Right lobe of liver (tissue), 4 donors: ENCODE measurements at regions not wholly inside any gene's neighbourhood (a gene's known extent, or its start where the extent isn't known, plus 50 kb on each side); places are given as distances from the start of the nearest gene placed in this dataset.

Experiments used
- POLR2A ChIP-seq: fragments of 450-650 bp; IDR thresholded peaks from one replicate; pipeline ENCODE4 v1.6.1; 2017; ENCODE audit warnings: antibody characterized with exemption, mild to moderate bottlenecking
- TF ChIP-seq, protein P1 (sequence below), 4 donors: fragments of 200-600 bp in 3 of 4; fragments of 450-650 bp in 1 of 4; IDR thresholded peaks; one replicate each; pipeline versions ENCODE4 v1.5.1 to v1.8.0; 2016 to 2022; ENCODE audit warnings: antibody characterized with exemption in 4 of 4, mild to moderate bottlenecking in 2 of 4
- donor health status: DM: no; HTN: no; CAD: no.
- donor health status: DM: no; HTN: no; CAD: no.
- donor health status: DM: no; HTN: yes; CAD: no.

DNA sequence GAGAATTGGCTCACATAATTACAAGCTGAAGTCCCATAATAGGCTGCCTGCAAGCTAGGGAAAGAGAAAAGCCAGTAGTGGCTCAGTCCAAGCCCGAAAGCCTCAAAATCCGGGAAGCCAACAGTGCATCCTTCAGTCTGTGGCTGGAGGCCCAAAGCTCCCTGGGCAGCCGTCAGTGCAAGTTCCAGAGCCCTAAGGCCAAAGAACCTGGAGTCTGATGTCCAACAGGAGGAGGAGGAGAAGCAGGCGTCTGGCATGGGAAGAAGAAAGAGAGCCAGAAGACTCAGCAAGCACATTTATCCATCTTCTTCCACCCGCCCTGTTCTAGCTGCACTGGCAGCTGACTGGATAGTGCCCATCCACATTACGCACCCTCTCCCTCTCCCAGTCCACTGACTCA is 213.4 kb downstream of the GAS1 start:
- TF ChIP-seq, protein P1, sequence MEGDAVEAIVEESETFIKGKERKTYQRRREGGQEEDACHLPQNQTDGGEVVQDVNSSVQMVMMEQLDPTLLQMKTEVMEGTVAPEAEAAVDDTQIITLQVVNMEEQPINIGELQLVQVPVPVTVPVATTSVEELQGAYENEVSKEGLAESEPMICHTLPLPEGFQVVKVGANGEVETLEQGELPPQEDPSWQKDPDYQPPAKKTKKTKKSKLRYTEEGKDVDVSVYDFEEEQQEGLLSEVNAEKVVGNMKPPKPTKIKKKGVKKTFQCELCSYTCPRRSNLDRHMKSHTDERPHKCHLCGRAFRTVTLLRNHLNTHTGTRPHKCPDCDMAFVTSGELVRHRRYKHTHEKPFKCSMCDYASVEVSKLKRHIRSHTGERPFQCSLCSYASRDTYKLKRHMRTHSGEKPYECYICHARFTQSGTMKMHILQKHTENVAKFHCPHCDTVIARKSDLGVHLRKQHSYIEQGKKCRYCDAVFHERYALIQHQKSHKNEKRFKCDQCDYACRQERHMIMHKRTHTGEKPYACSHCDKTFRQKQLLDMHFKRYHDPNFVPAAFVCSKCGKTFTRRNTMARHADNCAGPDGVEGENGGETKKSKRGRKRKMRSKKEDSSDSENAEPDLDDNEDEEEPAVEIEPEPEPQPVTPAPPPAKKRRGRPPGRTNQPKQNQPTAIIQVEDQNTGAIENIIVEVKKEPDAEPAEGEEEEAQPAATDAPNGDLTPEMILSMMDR (IDR thresholded peaks at IDR 0.05): no peak
- no peak for TF ChIP-seq POLR2A
